Activated CD8-positive, alpha-beta T cell treated with anti-CD3 and anti-CD28 coated beads for 36 hours (primary cell): ENCODE measurements at regions not wholly inside any gene's neighbourhood (a gene's known extent, or its start where the extent isn't known, plus 50 kb on each side); places are given as distances from the start of the nearest gene placed in this dataset.

Experiments used
- ATAC-seq: fragments of 200-7000 bp; cut with Tn5 transposase; one replicate; pipeline ENCODE4 v1.10.0; 2021; ENCODE audit warnings: mild to moderate bottlenecking, moderate library complexity
- CTCF ChIA-PET: fragments of 350-600 bp; sonication (Branson Sonifier 250); formaldehyde crosslinking; loops from one replicate; lab custom pipeline; 2021; ENCODE audit warnings: antibody characterized with exemption; lab: Charles Lee
- POLR2A ChIA-PET: fragments of 350-600 bp; sonication (Branson Sonifier 250); formaldehyde crosslinking; loops from one replicate; lab custom pipeline; 2021; ENCODE audit warnings: antibody characterized with exemption; lab: Charles Lee
- DNase-seq: peaks from one replicate; pipeline ENCODE4 v3.0.0-alpha.2; 2020
- H3K27ac Mint-ChIP-seq: one replicate; pipeline ENCODE4 v1.8.0; 2021; ENCODE audit warnings: mild to moderate bottlenecking, mixed read lengths
- H3K27me3 Mint-ChIP-seq: one replicate; pipeline ENCODE4 v1.8.0; 2021; ENCODE audit warnings: mixed read lengths
- H3K36me3 Mint-ChIP-seq: one replicate; pipeline ENCODE4 v1.8.0; 2021; ENCODE audit warnings: low read depth, mixed read lengths
- H3K4me1 Mint-ChIP-seq: one replicate; pipeline ENCODE4 v1.8.0; 2021; ENCODE audit warnings: low read depth, mixed read lengths
- H3K4me3 Mint-ChIP-seq: one replicate; pipeline ENCODE4 v1.8.0; 2021; ENCODE audit warnings: mild to moderate bottlenecking, moderate library complexity, mixed read lengths
- H3K9me3 Mint-ChIP-seq: one replicate; pipeline ENCODE4 v1.8.0; 2021; ENCODE audit warnings: mixed read lengths
- intact Hi-C: fragments of 100-400 bp; cut with micrococcal nuclease; formaldehyde crosslinking; loops from one replicate; pipeline ENCODE4 v1.10.0; 2022
- TF ChIP-seq, protein P1 (sequence below): fragments of 200-600 bp; IDR thresholded peaks from one replicate; pipeline ENCODE4 v1.8.0; 2022; ENCODE audit warnings: antibody characterized with exemption, mild to moderate bottlenecking

DNA sequence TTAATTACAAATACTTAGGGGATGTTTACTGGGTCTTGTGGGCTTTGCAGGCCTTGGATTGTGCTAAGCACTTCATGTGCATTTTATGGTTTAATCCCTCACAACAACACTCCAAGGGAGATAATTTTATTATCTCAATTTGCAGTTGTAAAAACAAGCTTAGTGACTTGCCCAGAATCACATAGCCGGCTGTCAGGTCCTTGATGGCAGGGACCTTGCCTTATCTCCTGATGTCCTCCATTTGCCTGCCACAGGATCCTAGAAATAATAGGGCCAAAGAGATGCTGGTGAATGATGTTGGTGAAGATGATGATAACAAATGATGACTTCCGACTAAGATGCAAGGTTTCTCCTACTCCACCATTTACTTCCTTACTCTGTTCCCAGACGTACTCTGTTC lies 385.4 kb downstream of the TMEM135 start:
- intact Hi-C loops = loop anchor here (5.0 kb wide), 1 partner anchor 486 kb away; no protein-coding TSS in a partner anchor
- DNase-seq = no peak
- no peak for ATAC-seq
- H3K36me3 Mint-ChIP-seq = no peaks in the 10 kb centered on the region
- no peaks in the 10 kb centered on the region for H3K9me3 Mint-ChIP-seq
- TF ChIP-seq, protein P1, sequence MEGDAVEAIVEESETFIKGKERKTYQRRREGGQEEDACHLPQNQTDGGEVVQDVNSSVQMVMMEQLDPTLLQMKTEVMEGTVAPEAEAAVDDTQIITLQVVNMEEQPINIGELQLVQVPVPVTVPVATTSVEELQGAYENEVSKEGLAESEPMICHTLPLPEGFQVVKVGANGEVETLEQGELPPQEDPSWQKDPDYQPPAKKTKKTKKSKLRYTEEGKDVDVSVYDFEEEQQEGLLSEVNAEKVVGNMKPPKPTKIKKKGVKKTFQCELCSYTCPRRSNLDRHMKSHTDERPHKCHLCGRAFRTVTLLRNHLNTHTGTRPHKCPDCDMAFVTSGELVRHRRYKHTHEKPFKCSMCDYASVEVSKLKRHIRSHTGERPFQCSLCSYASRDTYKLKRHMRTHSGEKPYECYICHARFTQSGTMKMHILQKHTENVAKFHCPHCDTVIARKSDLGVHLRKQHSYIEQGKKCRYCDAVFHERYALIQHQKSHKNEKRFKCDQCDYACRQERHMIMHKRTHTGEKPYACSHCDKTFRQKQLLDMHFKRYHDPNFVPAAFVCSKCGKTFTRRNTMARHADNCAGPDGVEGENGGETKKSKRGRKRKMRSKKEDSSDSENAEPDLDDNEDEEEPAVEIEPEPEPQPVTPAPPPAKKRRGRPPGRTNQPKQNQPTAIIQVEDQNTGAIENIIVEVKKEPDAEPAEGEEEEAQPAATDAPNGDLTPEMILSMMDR = no peak
- ChIA-PET CTCF (interaction anchor here (1.7 to 8.6 kb wide), 3 partner anchors 10 to 484 kb away, joined by 6 to 108 read pairs (median 14); no protein-coding TSS in a partner anchor), POLR2A (interaction anchor here (0.6 kb wide), 1 partner anchor 1069 kb away, joined by 3 read pairs; no protein-coding TSS in a partner anchor)
- no peak overlapping the region for H3K4me3 Mint-ChIP-seq
- H3K27ac Mint-ChIP-seq = no peak overlapping the region
- H3K27me3 Mint-ChIP-seq = peaks cover 2% of the 10 kb centered on the region
- no peaks in the 10 kb centered on the region for H3K4me1 Mint-ChIP-seq

DNA sequence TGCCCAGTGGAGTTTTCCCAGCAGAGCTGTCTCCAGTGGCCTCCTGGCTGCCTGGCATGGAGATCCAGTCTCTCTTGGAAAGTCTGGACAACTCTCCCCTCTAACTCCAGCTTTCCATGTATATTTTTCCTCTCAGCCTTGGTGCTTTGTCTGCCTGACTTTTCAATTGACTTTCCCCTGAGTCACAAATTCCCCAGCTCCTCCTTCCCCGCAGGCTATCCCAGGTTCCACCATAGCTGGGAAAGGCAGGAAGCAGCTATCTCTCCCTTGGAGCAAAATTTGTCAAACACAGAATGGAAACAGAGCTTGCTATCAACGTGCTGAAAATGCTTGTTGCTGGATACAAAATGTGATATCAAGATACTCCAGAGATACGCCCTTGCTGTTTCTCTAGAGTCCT lies 384.8 kb downstream of the TMEM135 start:
- no peaks in the 10 kb centered on the region for H3K9me3 Mint-ChIP-seq
- CTCF ChIA-PET = interaction anchor here (1.4 to 8.6 kb wide), 4 partner anchors 10 to 483 kb away, joined by 4 to 108 read pairs (median 10); no protein-coding TSS in a partner anchor
- H3K27ac Mint-ChIP-seq = no peak overlapping the region
- DNase-seq (no peak), ATAC-seq (no peak)
- POLR2A ChIA-PET = no interaction called here
- H3K4me1 Mint-ChIP-seq = no peaks in the 10 kb centered on the region
- H3K36me3 Mint-ChIP-seq = no peaks in the 10 kb centered on the region
- TF ChIP-seq, protein P1 = no peak
- H3K27me3 Mint-ChIP-seq = peaks cover 2% of the 10 kb centered on the region
- H3K4me3 Mint-ChIP-seq = no peak overlapping the region
- intact Hi-C loops = loop anchor here (5.0 kb wide), 1 partner anchor 485 kb away; no protein-coding TSS in a partner anchor

GRCh38 chr11:87421422-87421821 lies 383.7 kb downstream of the TMEM135 start:
- H3K27me3 Mint-ChIP-seq = peaks cover 2% of the 10 kb centered on the region
- ChIA-PET POLR2A (no interaction called here), CTCF (interaction anchor here (0.9 to 8.6 kb wide), 28 partner anchors 9 to 552 kb away, joined by 3 to 108 read pairs (median 5); no protein-coding TSS in a partner anchor)
- intact Hi-C loops = loop anchor here (1.0 to 5.0 kb wide), 2 partner anchors 69 to 484 kb away; no protein-coding TSS in a partner anchor
- no peak overlapping the region for H3K27ac Mint-ChIP-seq
- no peaks in the 10 kb centered on the region for H3K4me1 Mint-ChIP-seq
- no peak overlapping the region for H3K4me3 Mint-ChIP-seq
- TF ChIP-seq, protein P1 = peak; percentile 68
- no peaks in the 10 kb centered on the region for H3K36me3 Mint-ChIP-seq
- peak; percentile 33 for DNase-seq
- H3K9me3 Mint-ChIP-seq = no peaks in the 10 kb centered on the region
- peak; percentile 58 for ATAC-seq

GRCh38 chr11:87417951-87418350 lies 380.2 kb downstream of the TMEM135 start:
- Mint-ChIP-seq H3K27ac (no peak overlapping the region), H3K4me3 (no peak overlapping the region), H3K36me3 (no peaks in the 10 kb centered on the region), H3K9me3 (no peaks in the 10 kb centered on the region), H3K27me3 (peaks cover 5% of the 10 kb centered on the region), H3K4me1 (no peaks in the 10 kb centered on the region)
- POLR2A ChIA-PET = no interaction called here
- no peak for DNase-seq
- CTCF ChIA-PET = interaction anchor here (1.0 to 8.6 kb wide), 3 partner anchors 63 to 479 kb away, joined by 3 to 108 read pairs (median 3); no protein-coding TSS in a partner anchor
- ATAC-seq = no peak
- TF ChIP-seq, protein P1 = no peak
- intact Hi-C loops = no loop called here

DNA sequence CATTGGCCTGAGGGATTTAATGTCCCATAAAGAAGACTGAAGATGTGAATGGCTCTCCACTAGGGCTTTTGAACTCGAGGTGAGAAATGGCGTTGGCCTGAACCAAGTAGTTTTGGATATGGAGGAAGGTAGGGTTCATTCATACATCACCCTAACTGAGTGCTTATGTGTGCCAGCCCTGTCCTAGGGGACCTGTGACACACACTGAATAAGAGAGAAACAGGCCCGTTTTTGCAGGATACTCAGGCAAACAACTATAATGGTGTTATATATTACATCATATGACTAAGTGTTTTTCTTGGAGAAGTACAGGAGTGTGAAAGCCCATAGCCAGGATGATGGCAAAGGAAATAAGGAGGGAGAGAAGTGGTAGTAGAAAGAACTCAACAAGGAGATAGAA lies 368.1 kb downstream of the TMEM135 start:
- TF ChIP-seq, protein P1 = no peak
- ATAC-seq (no peak), DNase-seq (no peak)
- ChIA-PET POLR2A (no interaction called here), CTCF (interaction anchor here (0.9 kb wide), 1 partner anchor 14 kb away, joined by 3 read pairs; no protein-coding TSS in a partner anchor)
- H3K27ac Mint-ChIP-seq = no peak overlapping the region
- intact Hi-C loops = no loop called here
- no peak overlapping the region for H3K4me3 Mint-ChIP-seq
- H3K27me3 Mint-ChIP-seq = peaks cover 2% of the 10 kb centered on the region
- no peaks in the 10 kb centered on the region for H3K4me1 Mint-ChIP-seq
- H3K9me3 Mint-ChIP-seq = no peaks in the 10 kb centered on the region
- no peaks in the 10 kb centered on the region for H3K36me3 Mint-ChIP-seq
